GM21526 (cell line): ENCODE measurements at regions not wholly inside any gene's neighbourhood (a gene's known extent, or its start where the extent isn't known, plus 50 kb on each side); places are given as distances from the start of the nearest gene placed in this dataset.
"Not testable (repeated sequence)": the region's sequence is repeated elsewhere in the genome, so short reads cannot be mapped to it uniquely, and the experiment has no call there.

Source experiments
- ATAC-seq: cut with Tn5 transposase; IDR thresholded peaks from one replicate; pipeline ENCODE4 v1.9.1; 2021; ENCODE audit warnings: moderate library complexity; ENCODE audit not compliant: unreplicated experiment, low FRiP score

GRCh38 chr11:82398300-82398815, 335.3 kb downstream of the FAM181B start:
- no peak for ATAC-seq

- not testable (repeated sequence) for ATAC-seq
These were observed 337.0 kb downstream of the FAM181B start for GRCh38 chr11:82396639-82397038.

GRCh38 chr11:82384308-82384707, 349.4 kb downstream of the FAM181B start:
- ATAC-seq, result no peak

GRCh38 chr11:82373781-82374542, 359.7 kb downstream of the FAM181B start:
- ATAC-seq, result no peak

GRCh38 chr11:82365351-82365750, 368.3 kb downstream of the FAM181B start:
- ATAC-seq, result no peak

- ATAC-seq, result no peak
These were observed 377.3 kb downstream of the FAM181B start for GRCh38 chr11:82356316-82356715.

- no peak for ATAC-seq
These were observed 378.3 kb downstream of the FAM181B start for GRCh38 chr11:82355313-82355823.

- no peak for ATAC-seq
These were observed 406.8 kb downstream of the FAM181B start for GRCh38 chr11:82326853-82327252.

- no peak for ATAC-seq
These were observed 412.5 kb downstream of the FAM181B start for GRCh38 chr11:82321206-82321605.

- peak; percentile 81 for ATAC-seq
These were observed 418.6 kb downstream of the FAM181B start for GRCh38 chr11:82315093-82315492.

GRCh38 chr11:82308979-82309378, 424.7 kb downstream of the FAM181B start:
- ATAC-seq, result no peak

- no peak for ATAC-seq
These were observed 428.5 kb downstream of the FAM181B start for GRCh38 chr11:82305123-82305522.

- no peak for ATAC-seq
These were observed 430.0 kb downstream of the FAM181B start for GRCh38 chr11:82303671-82304070.

GRCh38 chr11:82288471-82288870, 445.2 kb downstream of the FAM181B start:
- ATAC-seq, result no peak

- ATAC-seq, result no peak
These were observed 462.8 kb downstream of the FAM181B start for GRCh38 chr11:82270870-82271269.

GRCh38 chr11:82268627-82269026, 465.0 kb downstream of the FAM181B start:
- no peak for ATAC-seq

- no peak for ATAC-seq
These were observed 466.5 kb downstream of the FAM181B start for GRCh38 chr11:82267186-82267585.

GRCh38 chr11:82261367-82261766, 472.3 kb downstream of the FAM181B start:
- ATAC-seq, result peak; percentile 50

GRCh38 chr11:82250047-82250446, 483.6 kb downstream of the FAM181B start:
- ATAC-seq, result no peak

GRCh38 chr11:82246926-82247325, 486.7 kb downstream of the FAM181B start:
- no peak for ATAC-seq

GRCh38 chr11:82239498-82239897, 494.2 kb downstream of the FAM181B start:
- ATAC-seq, result no peak

- ATAC-seq, result no peak
These were observed 499.4 kb downstream of the FAM181B start for GRCh38 chr11:82234256-82234655.
